Stomach (tissue), 8 donors: ENCODE measurements at regions not wholly inside any gene's neighbourhood (a gene's known extent, or its start where the extent isn't known, plus 50 kb on each side); places are given as distances from the start of the nearest gene placed in this dataset.

Experiments
- DNase-seq, 2 donors: peaks; one replicate each; pipeline versions ENCODE4 v3.0.0 to v3.0.0-alpha.2; 2013 to 2019
- H3K27ac ChIP-seq, 5 donors: fragments of 200-600 bp in 4 of 5; sonication (generic) in 4 of 5; one replicate each; pipeline ENCODE4 v1.5.1; 2013 to 2019; ENCODE audit warnings: mild to moderate bottlenecking in 1 of 5, moderate library complexity in 1 of 5
- H3K27me3 ChIP-seq, 3 donors: fragments of 200-600 bp; sonication (generic); one replicate each; pipeline ENCODE4 v1.5.1; 2017 to 2019; ENCODE audit warnings: mixed run types in 1 of 3
- H3K36me3 ChIP-seq, 4 donors: fragments of 200-600 bp; sonication (generic); 1 replicate in 3 of 4; 2 replicates in 1 of 4; pipeline ENCODE4 v1.5.1; 2016 to 2019
- H3K4me1 ChIP-seq, 4 donors: fragments of 200-600 bp; sonication (generic); one replicate each; pipeline ENCODE4 v1.5.1; 2016 to 2019
- H3K4me3 ChIP-seq, 4 donors: fragments of 200-600 bp; sonication (generic) in 3 of 4; one replicate each; pipeline ENCODE4 v1.5.1; 2016 to 2019; ENCODE audit warnings: mild to moderate bottlenecking in 1 of 4
- H3K9me3 ChIP-seq, 4 donors: fragments of 200-600 bp; sonication (generic); one replicate each; pipeline ENCODE4 v1.5.1; 2016 to 2019
- CTCF ChIP-seq, 7 experiments: fragments of 450-650 bp in 4 of 7; fragments of 200-600 bp in 3 of 7; sonication (generic) in 3 of 7; IDR thresholded peaks; one replicate each; pipeline ENCODE4 v1.5.1; 2016 to 2019; ENCODE audit warnings: antibody characterized with exemption in 7 of 7, control low read depth in 2 of 7, mild to moderate bottlenecking in 1 of 7
- EP300 ChIP-seq: sonication (generic); formaldehyde crosslinking; IDR thresholded peaks from one replicate; pipeline ENCODE4 v1.6.1; 2017; ENCODE audit warnings: antibody characterized with exemption
- POLR2A ChIP-seq, 4 donors: fragments of 450-650 bp; IDR thresholded peaks; one replicate each; pipeline ENCODE4 v1.6.1; 2016; ENCODE audit warnings: antibody characterized with exemption in 4 of 4, control low read depth in 2 of 4, mild to moderate bottlenecking in 1 of 4, moderate library complexity in 1 of 4
- POLR2AphosphoS5 ChIP-seq, 3 donors: sonication (generic); formaldehyde crosslinking; IDR thresholded peaks; one replicate each; pipeline ENCODE4 v1.6.1; 2016; ENCODE audit warnings: antibody characterized with exemption in 3 of 3
- WGBS, 5 donors: extraction: QIAGEN DNeasy Blood & Tissue Kit in 3 of 5; methylation state at CpG; one replicate each; pipeline versions ENCODE4 v1.1.5 to v1.1.7; 2013 to 2018; 5-methylcytosine and 5-hydroxymethylcytosine counted together
- intact Hi-C: fragments of 100-400 bp; cut with DNase I; formaldehyde crosslinking; loops from one replicate; pipeline ENCODE4 v1.15.1; 2023; ENCODE audit warnings: low total_unique reads
- donor health status: healthy with polysubstance abuse.
- donor health status: Bipolar disorder and iron deficiency.
- donor health status: healthy.

GRCh38 chr10:117875793-117876192 is 170.9 kb downstream of the RAB11FIP2 start:
- no peaks in the 10 kb centered on the region for H3K9me3 ChIP-seq
- no peak overlapping the region for H3K27ac ChIP-seq
- no peak for DNase-seq
- H3K4me3 ChIP-seq = no peak overlapping the region
- no peaks in the 10 kb centered on the region for H3K36me3 ChIP-seq
- peaks cover 0 to 4% (median 0%) of the 10 kb centered on the region in 3 donors for H3K27me3 ChIP-seq
- intact Hi-C loops = no loop called here
- whole genome bisulfite sequencing, 5 donors = 71 to 89% (median 77%) methylated on average over 2 of the region's 2 CpGs
- TF ChIP-seq CTCF (IDR thresholded peaks at IDR 0.05) (no peak), POLR2AphosphoS5 (IDR thresholded peaks at IDR 0.05) (no peak), EP300 (no peak), POLR2A (IDR thresholded peaks at IDR 0.05) (no peak)
- H3K4me1 ChIP-seq = no peaks in the 10 kb centered on the region

DNA sequence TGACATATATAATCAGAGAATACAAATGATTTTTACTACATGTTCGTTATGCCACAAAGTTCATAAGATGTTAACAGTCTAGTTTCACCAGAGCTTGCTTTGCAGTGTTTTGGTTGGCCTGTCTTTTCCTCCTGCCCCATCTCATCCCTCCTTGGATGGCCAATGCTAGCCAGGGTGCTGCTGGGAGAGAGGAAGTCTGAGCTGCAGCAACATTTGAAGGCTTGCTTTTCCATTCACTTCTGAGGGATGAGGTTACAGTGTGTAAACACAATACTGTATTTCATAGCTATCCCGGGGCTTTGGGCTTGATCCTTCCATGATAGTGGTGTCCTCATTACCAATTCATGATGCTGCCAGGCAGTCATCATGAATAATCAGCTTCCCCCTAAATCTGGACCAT is 170.5 kb downstream of the RAB11FIP2 start:
- Histone ChIP-seq H3K27me3 (peaks cover 0 to 4% (median 0%) of the 10 kb centered on the region in 3 donors), H3K36me3 (no peaks in the 10 kb centered on the region), H3K4me1 (no peaks in the 10 kb centered on the region), H3K9me3 (no peaks in the 10 kb centered on the region), H3K27ac (no peak overlapping the region), H3K4me3 (no peak overlapping the region)
- no peak for DNase-seq
- intact Hi-C loops = no loop called here
- TF ChIP-seq POLR2AphosphoS5 (IDR thresholded peaks at IDR 0.05) = no peak
- TF ChIP-seq CTCF (IDR thresholded peaks at IDR 0.05) = no peak
- TF ChIP-seq EP300 = no peak
- no peak for TF ChIP-seq POLR2A (IDR thresholded peaks at IDR 0.05)
- 53 to 74% (median 57%) methylated on average over 2 of the region's 2 CpGs for WGBS, 5 donors

GRCh38 chr10:117878626-117879025 is 168.1 kb downstream of the RAB11FIP2 start:
- TF ChIP-seq EP300 = no peak
- TF ChIP-seq POLR2A (IDR thresholded peaks at IDR 0.05) = no peak
- no peak for TF ChIP-seq POLR2AphosphoS5 (IDR thresholded peaks at IDR 0.05)
- TF ChIP-seq CTCF (IDR thresholded peaks at IDR 0.05) = no peak

GRCh38 chr10:117884093-117884492 is 162.6 kb downstream of the RAB11FIP2 start:
- Histone ChIP-seq H3K27ac (no peak overlapping the region), H3K27me3 (peaks cover 0 to 4% (median 0%) of the 10 kb centered on the region in 3 donors), H3K4me1 (no peaks in the 10 kb centered on the region), H3K9me3 (no peaks in the 10 kb centered on the region), H3K36me3 (no peaks in the 10 kb centered on the region), H3K4me3 (no peak overlapping the region)
- no peak for DNase-seq
- intact Hi-C loops = no loop called here
- 73 to 80% (median 77%) methylated on average over 4 of the region's 4 CpGs for WGBS, 5 donors
- TF ChIP-seq EP300 = no peak
- TF ChIP-seq POLR2AphosphoS5 (IDR thresholded peaks at IDR 0.05) = no peak
- no peak for TF ChIP-seq POLR2A (IDR thresholded peaks at IDR 0.05)
- no peak for TF ChIP-seq CTCF (IDR thresholded peaks at IDR 0.05)

More at GRCh38 chr10:117878626-117879025, 168.1 kb downstream of the RAB11FIP2 start:
- H3K9me3 ChIP-seq = no peaks in the 10 kb centered on the region
- no peaks in the 10 kb centered on the region for H3K36me3 ChIP-seq
- peaks cover 0 to 4% (median 0%) of the 10 kb centered on the region in 3 donors for H3K27me3 ChIP-seq
- DNase-seq = no peak
- H3K4me1 ChIP-seq = no peaks in the 10 kb centered on the region
- WGBS, 5 donors = 60 to 68% (median 62%) methylated on average over 5 of the region's 5 CpGs
- H3K27ac ChIP-seq = no peak overlapping the region
- H3K4me3 ChIP-seq = no peak overlapping the region
- intact Hi-C loops = no loop called here
